ENCODE measurements at regions not wholly inside any gene's neighbourhood (a gene's known extent, or its start where the extent isn't known, plus 50 kb on each side); places are given as distances from the start of the nearest gene placed in this dataset.

DNA sequence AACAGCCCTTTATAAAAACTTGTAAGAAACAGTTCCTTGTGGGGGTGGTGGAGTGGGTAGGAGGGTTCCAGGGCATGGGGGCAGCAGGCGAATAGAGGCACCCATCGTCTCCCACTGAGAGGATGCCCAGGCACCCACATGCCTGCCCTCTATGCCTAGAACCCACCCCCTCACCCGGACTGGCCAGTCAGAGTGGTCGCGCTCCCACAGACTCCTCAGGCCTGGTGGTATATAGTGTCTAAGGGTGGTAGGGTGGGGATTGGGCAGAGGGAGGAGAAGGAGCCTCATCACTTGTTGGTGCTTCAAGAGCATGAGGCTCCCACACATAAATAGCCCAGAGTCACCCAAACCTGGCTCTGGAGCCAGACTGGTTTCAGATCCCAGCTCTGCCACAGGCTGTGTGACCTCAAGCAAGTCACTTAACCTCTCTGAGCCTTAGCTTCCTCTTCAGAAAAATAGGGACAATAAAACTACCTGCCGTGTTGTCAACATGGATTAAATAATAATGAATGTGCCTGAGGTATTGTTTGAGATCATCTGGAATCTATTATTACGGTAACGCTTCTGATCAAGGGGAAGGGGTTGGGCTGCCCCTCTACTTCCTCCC is 262.1 kb downstream of the UACA start:
- TF ChIP-seq, protein P1, sequence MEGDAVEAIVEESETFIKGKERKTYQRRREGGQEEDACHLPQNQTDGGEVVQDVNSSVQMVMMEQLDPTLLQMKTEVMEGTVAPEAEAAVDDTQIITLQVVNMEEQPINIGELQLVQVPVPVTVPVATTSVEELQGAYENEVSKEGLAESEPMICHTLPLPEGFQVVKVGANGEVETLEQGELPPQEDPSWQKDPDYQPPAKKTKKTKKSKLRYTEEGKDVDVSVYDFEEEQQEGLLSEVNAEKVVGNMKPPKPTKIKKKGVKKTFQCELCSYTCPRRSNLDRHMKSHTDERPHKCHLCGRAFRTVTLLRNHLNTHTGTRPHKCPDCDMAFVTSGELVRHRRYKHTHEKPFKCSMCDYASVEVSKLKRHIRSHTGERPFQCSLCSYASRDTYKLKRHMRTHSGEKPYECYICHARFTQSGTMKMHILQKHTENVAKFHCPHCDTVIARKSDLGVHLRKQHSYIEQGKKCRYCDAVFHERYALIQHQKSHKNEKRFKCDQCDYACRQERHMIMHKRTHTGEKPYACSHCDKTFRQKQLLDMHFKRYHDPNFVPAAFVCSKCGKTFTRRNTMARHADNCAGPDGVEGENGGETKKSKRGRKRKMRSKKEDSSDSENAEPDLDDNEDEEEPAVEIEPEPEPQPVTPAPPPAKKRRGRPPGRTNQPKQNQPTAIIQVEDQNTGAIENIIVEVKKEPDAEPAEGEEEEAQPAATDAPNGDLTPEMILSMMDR (IDR thresholded peaks at IDR 0.05; ENCODE audit: low read depth, low read length, poor library complexity, severe bottlenecking) = no peak
- TF ChIP-seq EZH2phosphoT487 (IDR thresholded peaks at IDR 0.05; ENCODE audit: borderline replicate concordance, low read length) = no peak
